GM12873 (cell line): ENCODE measurements at regions not wholly inside any gene's neighbourhood (a gene's known extent, or its start where the extent isn't known, plus 50 kb on each side); places are given as distances from the start of the nearest gene placed in this dataset.

Experiments used
- TF ChIP-seq, protein P1 (sequence below): IDR thresholded peaks from 2 replicates; pipeline ENCODE4 v1.5.1; 2012; ENCODE audit warnings: low read depth, mild to moderate bottlenecking, moderate library complexity, low read length, control low read depth; ENCODE audit not compliant: insufficient read depth; ENCODE audit errors: missing control alignments

DNA sequence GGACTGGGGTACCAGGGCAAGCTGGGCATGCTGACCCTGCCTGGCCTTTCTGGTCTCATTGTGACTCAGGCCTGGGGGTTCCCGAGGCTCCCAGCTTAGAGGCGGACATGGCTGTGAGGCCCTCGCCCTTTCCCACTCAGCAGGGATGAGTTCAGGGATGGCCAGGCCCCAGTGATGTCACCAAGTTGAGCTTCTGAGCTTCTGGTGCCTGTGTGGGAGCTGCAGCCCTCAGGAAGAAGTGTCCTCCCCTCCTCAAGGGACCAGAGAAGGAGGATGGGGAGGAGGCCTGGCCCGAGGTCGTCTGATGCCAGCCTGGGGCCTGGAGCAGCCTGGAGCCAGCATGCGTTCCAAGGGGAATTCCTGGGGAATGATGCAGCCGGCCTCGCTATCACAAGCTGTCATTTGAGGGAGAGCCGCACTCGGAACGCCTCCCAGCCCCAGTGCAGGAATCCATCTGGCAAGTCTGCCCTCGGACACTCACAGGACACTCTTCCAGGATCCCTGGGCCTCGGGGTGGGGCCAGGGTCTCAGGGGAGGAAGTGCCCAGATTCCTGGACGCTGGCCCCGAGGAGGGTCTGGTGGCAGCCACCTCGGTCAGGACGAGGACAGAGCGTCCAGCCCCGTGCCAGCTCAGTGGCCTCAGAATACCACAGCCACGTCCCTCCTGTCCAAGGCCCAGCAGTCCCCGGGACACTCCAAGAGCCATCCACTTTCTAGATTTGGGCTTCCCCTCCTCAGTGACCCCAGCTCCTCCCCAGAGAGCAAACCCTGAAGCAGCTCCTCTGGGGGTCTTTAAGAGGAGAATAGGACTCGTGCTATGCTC is 61.2 kb upstream of the GPC1 start:
- TF ChIP-seq, protein P1, sequence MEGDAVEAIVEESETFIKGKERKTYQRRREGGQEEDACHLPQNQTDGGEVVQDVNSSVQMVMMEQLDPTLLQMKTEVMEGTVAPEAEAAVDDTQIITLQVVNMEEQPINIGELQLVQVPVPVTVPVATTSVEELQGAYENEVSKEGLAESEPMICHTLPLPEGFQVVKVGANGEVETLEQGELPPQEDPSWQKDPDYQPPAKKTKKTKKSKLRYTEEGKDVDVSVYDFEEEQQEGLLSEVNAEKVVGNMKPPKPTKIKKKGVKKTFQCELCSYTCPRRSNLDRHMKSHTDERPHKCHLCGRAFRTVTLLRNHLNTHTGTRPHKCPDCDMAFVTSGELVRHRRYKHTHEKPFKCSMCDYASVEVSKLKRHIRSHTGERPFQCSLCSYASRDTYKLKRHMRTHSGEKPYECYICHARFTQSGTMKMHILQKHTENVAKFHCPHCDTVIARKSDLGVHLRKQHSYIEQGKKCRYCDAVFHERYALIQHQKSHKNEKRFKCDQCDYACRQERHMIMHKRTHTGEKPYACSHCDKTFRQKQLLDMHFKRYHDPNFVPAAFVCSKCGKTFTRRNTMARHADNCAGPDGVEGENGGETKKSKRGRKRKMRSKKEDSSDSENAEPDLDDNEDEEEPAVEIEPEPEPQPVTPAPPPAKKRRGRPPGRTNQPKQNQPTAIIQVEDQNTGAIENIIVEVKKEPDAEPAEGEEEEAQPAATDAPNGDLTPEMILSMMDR: no peak

DNA sequence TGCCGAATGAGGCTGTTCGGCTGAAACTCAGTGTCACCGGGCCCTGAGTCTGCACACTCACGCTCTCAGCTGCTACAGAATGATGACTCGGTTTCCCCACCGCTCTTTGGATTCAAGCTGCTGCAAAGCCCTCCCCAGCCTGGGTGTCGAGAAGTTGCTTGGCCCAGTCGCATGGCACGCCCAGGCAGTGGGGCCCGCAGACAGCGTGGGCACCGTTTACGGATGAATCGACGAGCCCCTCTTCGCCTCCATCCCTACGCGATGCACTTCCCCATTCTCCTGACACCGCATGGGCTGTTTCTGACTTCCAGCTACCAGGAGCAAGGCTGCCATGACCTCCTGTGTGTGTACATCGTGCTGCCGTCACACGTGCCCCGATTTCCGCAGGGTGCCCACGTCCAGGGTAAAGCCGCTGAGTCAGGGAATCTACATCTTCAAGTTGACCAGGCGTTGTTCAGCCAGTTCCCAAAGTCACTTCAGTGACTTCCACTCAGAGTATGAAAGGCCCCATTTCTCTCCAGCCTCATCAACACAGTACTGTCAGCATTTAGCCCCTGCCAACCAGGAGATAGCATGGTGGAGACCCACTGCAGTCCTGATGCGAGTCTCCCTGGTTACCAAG is 60.3 kb upstream of the GPC1 start:
- TF ChIP-seq, protein P1: no peak

DNA sequence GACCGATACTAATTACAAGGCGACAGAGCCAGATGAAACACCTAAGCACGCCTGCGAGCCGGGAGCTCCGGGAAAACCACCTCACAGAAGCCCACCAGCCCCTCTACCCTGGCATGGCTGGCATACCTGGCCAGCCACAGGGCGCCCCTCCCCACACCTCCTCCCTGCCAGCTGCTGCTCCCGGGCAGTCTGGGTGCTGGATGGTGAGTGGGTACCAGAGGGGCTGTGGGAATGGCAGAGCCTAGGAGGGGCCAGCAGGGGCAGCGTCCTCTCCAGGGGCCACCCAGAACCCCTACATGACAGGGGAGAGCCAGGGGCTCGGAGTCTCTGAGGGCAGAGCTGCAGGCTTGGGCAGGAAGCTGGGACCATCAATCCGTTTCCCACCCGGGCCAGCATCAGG is 58.7 kb upstream of the GPC1 start:
- TF ChIP-seq, protein P1: no peak

GRCh38 chr2:240377366-240377765 is 58.1 kb upstream of the GPC1 start:
- TF ChIP-seq, protein P1: no peak

GRCh38 chr2:240379089-240379636 is 56.3 kb upstream of the GPC1 start:
- TF ChIP-seq, protein P1: no peak

DNA sequence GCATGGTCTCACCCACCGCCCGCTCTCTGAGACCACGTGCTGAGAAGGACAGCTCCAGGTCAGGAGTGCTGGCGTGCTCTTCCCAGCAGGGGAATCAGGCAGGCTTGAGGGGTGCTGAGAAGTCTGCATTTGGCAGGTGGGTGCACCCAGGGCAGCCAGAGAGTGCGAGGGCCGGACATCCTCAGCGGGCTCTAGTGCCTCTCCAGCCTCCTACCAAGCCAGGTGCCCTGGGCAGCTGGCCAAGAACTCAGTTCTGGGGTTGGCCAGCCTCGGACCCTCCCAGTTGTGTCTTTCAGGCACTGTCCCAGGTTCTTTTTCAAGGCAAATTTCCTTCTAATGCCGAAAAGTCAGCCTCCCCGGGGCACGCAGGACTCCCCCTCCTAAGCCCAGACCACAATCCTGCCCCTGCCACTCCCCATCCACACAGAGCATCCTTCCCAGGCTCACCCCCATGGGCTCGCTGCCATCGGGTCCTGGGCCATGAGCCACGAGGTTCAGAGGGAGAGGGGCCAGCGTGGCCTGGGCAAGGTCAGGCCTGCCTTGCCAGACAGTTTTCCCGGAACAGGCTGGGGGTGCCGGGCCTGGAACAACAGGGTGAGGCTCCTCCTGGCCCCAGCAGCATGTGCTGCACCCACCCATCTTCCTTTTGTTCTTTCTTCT is 52.2 kb upstream of the GPC1 start:
- TF ChIP-seq, protein P1: no peak
